CD14-positive monocyte (primary cell): ENCODE measurements at regions not wholly inside any gene's neighbourhood (a gene's known extent, or its start where the extent isn't known, plus 50 kb on each side); places are given as distances from the start of the nearest gene placed in this dataset.

ENCODE experiments used
- DNase-seq, 3 donors: peaks; one replicate each; pipeline ENCODE4 v3.0.0-alpha.2; 2011 to 2022
- H2AFZ ChIP-seq: 2 replicates; pipeline ENCODE4 v1.6.0; 2012; ENCODE audit warnings: mild to moderate bottlenecking, low read depth, low read length, inconsistent platforms; ENCODE audit not compliant: insufficient read depth, poor library complexity, severe bottlenecking
- H3K27ac ChIP-seq, 2 donors: 1 replicate in 1 of 2; 2 replicates in 1 of 2; pipeline ENCODE4 v1.5.1; 2012 to 2013; ENCODE audit warnings: low read length in 2 of 2, control low read depth in 1 of 2, inconsistent platforms in 1 of 2, low read depth in 1 of 2, mild to moderate bottlenecking in 1 of 2
- H3K27me3 ChIP-seq, 2 donors: one replicate each; pipeline versions ENCODE4 v1.6.0 to v1.6.1; 2011 to 2013; ENCODE audit warnings: low read length in 2 of 2; ENCODE audit not compliant: control insufficient read depth in 2 of 2, insufficient read depth in 2 of 2
- H3K36me3 ChIP-seq, 2 donors: replicated peaks in 1 of 2; 1 replicate in 1 of 2; 2 replicates in 1 of 2; pipeline versions ENCODE4 v1.5.1 to v1.6.1; 2012 to 2013; ENCODE audit warnings: low read length in 2 of 2, control low read depth in 1 of 2, inconsistent platforms in 1 of 2, mild to moderate bottlenecking in 1 of 2; ENCODE audit not compliant: insufficient read depth in 2 of 2, control insufficient read depth in 1 of 2
- H3K4me1 ChIP-seq, 2 donors: 1 replicate in 1 of 2; 2 replicates in 1 of 2; pipeline versions ENCODE4 v1.5.1 to v1.6.1; 2012 to 2013; ENCODE audit warnings: low read length in 2 of 2, control low read depth in 1 of 2, inconsistent platforms in 1 of 2, mild to moderate bottlenecking in 1 of 2, moderate library complexity in 1 of 2; ENCODE audit not compliant: insufficient read depth in 2 of 2, control insufficient read depth in 1 of 2
- H3K4me2 ChIP-seq: replicated peaks from 2 replicates; pipeline ENCODE3; 2012; ENCODE audit warnings: low read length, moderate library complexity, mild to moderate bottlenecking; ENCODE audit not compliant: poor library complexity, severe bottlenecking; ENCODE audit errors: extremely low read depth
- H3K4me3 ChIP-seq, 3 experiments: fragments of 200-600 bp in 1 of 3; sonication (generic) in 1 of 3; replicated peaks in 1 of 3; 1 replicate in 2 of 3; 2 replicates in 1 of 3; pipeline ENCODE4 v1.5.1; 2011 to 2013; ENCODE audit warnings: low read length in 3 of 3, mild to moderate bottlenecking in 3 of 3, control low read depth in 2 of 3, low read depth in 2 of 3, inconsistent platforms in 1 of 3, moderate library complexity in 1 of 3
- H3K79me2 ChIP-seq: 2 replicates; pipeline ENCODE4 v1.6.0; 2012; ENCODE audit warnings: mild to moderate bottlenecking, control low read depth, inconsistent platforms, low read length, moderate library complexity; ENCODE audit not compliant: insufficient read depth
- H3K9ac ChIP-seq: 2 replicates; pipeline ENCODE4 v1.6.0; 2017; ENCODE audit warnings: low read length, mild to moderate bottlenecking; ENCODE audit not compliant: insufficient read depth, poor library complexity, severe bottlenecking
- H3K9me3 ChIP-seq, 2 donors: replicated peaks in 1 of 2; 1 replicate in 1 of 2; 2 replicates in 1 of 2; pipeline versions ENCODE4 v1.5.1 to v1.6.1; 2012 to 2013; ENCODE audit warnings: low read length in 2 of 2, control low read depth in 1 of 2; ENCODE audit not compliant: control insufficient read depth in 1 of 2, insufficient read depth in 1 of 2
- H4K20me1 ChIP-seq: 2 replicates; pipeline ENCODE4 v1.6.0; 2012; ENCODE audit warnings: mild to moderate bottlenecking, low read length, control low read depth, moderate library complexity; ENCODE audit not compliant: insufficient read depth
- H3K27ac Mint-ChIP-seq, 7 donors: one replicate each; pipeline ENCODE4 v1.8.0; 2020; ENCODE audit warnings: mild to moderate bottlenecking in 7 of 7, mixed read lengths in 7 of 7, moderate library complexity in 6 of 7, inconsistent platforms in 2 of 7
- H3K27me3 Mint-ChIP-seq, 3 donors: one replicate each; pipeline ENCODE4 v1.8.0; 2021 to 2022; ENCODE audit warnings: low read depth in 3 of 3, mild to moderate bottlenecking in 3 of 3, mixed read lengths in 3 of 3, moderate library complexity in 3 of 3, inconsistent platforms in 1 of 3
- H3K36me3 Mint-ChIP-seq, 2 donors: one replicate each; pipeline ENCODE4 v1.8.0; 2020; ENCODE audit warnings: mixed read lengths in 2 of 2, inconsistent platforms in 1 of 2, mild to moderate bottlenecking in 1 of 2
- H3K4me1 Mint-ChIP-seq: one replicate; pipeline ENCODE4 v1.8.0; 2020; ENCODE audit warnings: mild to moderate bottlenecking, mixed read lengths
- H3K4me3 Mint-ChIP-seq, 2 donors: one replicate each; pipeline ENCODE4 v1.8.0; 2020; ENCODE audit warnings: mild to moderate bottlenecking in 2 of 2, mixed read lengths in 2 of 2, moderate library complexity in 1 of 2
- H3K9me3 Mint-ChIP-seq, 7 donors: one replicate each; pipeline ENCODE4 v1.8.0; 2020 to 2022; ENCODE audit warnings: mixed read lengths in 7 of 7, mild to moderate bottlenecking in 6 of 7, moderate library complexity in 6 of 7, inconsistent platforms in 2 of 7
- WGBS: methylation state at CpG from one replicate; pipeline ENCODE4 v1.1.5; 2013; ENCODE audit warnings: missing lambda C conversion rate; ENCODE audit not compliant: insufficient coverage; 5-methylcytosine and 5-hydroxymethylcytosine counted together
- intact Hi-C, 2 donors: fragments of 100-400 bp; cut with micrococcal nuclease; formaldehyde crosslinking; loops; one replicate each; pipeline versions ENCODE4 v1.15.0 to v1.15.1; 2023
- TF ChIP-seq, protein P1 (sequence below): fragments of 200-600 bp; IDR thresholded peaks from one replicate; pipeline ENCODE4 v1.8.0; 2022; ENCODE audit warnings: antibody characterized with exemption, mild to moderate bottlenecking

DNA sequence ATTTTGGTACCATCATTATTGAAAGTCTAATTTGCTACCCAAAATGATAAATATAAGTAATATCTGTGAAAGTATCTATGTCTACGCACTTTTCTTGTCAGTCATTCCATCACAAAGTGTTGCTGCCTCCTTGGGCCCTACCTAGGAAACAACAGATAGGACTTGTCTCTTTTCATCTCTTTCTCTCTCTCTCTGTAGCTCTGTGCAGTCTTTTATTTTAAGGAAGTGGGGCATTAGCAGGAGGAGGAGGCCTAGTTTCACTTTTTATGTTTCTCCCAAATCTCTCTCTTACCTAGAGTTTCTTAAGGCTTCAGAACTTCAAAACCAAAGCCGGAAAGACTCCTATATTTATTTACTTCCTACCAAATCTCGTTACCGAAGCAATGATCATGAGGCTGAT is 354.8 kb upstream of the LUZP2 start:
- Histone ChIP-seq H3K4me3 (no peak overlapping the region), H3K9me3 (no peaks in the 10 kb centered on the region), H4K20me1 (no peaks in the 10 kb centered on the region), H3K27me3 (no peaks in the 10 kb centered on the region), H3K4me1 (no peaks in the 10 kb centered on the region), H3K27ac (no peak overlapping the region), H3K9ac (no peak overlapping the region), H2AFZ (no peak overlapping the region), H3K79me2 (no peaks in the 10 kb centered on the region), H3K4me2 (no peak overlapping the region), H3K36me3 (no peaks in the 10 kb centered on the region)
- no CpG with 5 or more reads among the region's 4 CpGs for whole genome bisulfite sequencing
- Mint-ChIP-seq H3K27me3 (no peaks in the 10 kb centered on the region), H3K36me3 (no peaks in the 10 kb centered on the region), H3K4me3 (no peak overlapping the region), H3K27ac (no peak overlapping the region), H3K4me1 (no peaks in the 10 kb centered on the region), H3K9me3 (peaks cover 0 to 1% (median 0%) of the 10 kb centered on the region in 7 donors)
- intact Hi-C loops, result no loop called here
- DNase-seq, result no peak
- TF ChIP-seq, protein P1, sequence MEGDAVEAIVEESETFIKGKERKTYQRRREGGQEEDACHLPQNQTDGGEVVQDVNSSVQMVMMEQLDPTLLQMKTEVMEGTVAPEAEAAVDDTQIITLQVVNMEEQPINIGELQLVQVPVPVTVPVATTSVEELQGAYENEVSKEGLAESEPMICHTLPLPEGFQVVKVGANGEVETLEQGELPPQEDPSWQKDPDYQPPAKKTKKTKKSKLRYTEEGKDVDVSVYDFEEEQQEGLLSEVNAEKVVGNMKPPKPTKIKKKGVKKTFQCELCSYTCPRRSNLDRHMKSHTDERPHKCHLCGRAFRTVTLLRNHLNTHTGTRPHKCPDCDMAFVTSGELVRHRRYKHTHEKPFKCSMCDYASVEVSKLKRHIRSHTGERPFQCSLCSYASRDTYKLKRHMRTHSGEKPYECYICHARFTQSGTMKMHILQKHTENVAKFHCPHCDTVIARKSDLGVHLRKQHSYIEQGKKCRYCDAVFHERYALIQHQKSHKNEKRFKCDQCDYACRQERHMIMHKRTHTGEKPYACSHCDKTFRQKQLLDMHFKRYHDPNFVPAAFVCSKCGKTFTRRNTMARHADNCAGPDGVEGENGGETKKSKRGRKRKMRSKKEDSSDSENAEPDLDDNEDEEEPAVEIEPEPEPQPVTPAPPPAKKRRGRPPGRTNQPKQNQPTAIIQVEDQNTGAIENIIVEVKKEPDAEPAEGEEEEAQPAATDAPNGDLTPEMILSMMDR, result no peak

DNA sequence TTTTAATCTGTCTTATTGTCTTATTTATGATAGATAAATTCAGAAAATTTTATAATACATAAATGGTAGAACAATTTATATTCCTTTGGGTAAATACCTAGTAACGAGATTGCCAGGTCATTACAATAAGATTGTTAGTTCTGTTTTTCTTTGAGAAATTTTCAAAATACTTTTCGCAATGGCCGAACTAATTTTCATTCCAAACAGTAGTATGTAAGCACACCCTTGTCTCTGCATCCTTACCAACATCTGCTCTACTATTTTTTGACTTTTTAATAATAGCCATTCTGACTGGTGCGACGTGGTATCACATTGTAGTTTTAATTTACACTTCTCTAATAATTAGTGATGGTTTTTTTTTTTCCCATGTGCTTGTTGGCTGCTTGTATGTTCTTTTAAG is 351.4 kb upstream of the LUZP2 start:
- H2AFZ ChIP-seq, result no peak overlapping the region
- no peaks in the 10 kb centered on the region for H3K27me3 ChIP-seq
- H3K4me3 Mint-ChIP-seq, result no peak overlapping the region
- no peaks in the 10 kb centered on the region for H3K4me1 ChIP-seq
- no peaks in the 10 kb centered on the region for H3K79me2 ChIP-seq
- H4K20me1 ChIP-seq, result no peaks in the 10 kb centered on the region
- DNase-seq, result no peak
- intact Hi-C loops, result no loop called here
- H3K27me3 Mint-ChIP-seq, result no peaks in the 10 kb centered on the region
- no CpG with 5 or more reads among the region's 5 CpGs for WGBS
- no peaks in the 10 kb centered on the region for H3K4me1 Mint-ChIP-seq
- H3K4me2 ChIP-seq, result no peak overlapping the region
- H3K36me3 Mint-ChIP-seq, result no peaks in the 10 kb centered on the region
- H3K9me3 Mint-ChIP-seq, result peaks cover 0 to 8% (median 3%) of the 10 kb centered on the region in 7 donors
- no peak overlapping the region for H3K27ac Mint-ChIP-seq
- H3K4me3 ChIP-seq, result no peak overlapping the region
- peaks cover 0 to 7% of the 10 kb centered on the region in 2 donors for H3K9me3 ChIP-seq
- H3K36me3 ChIP-seq, result no peaks in the 10 kb centered on the region
- TF ChIP-seq, protein P1, result no peak
- no peak overlapping the region for H3K27ac ChIP-seq
- no peak overlapping the region for H3K9ac ChIP-seq
